Stimulated activated CD8-positive, alpha-beta memory T cell treated with anti-CD3 and anti-CD28 coated beads, Interleukin-12 subunit alpha, Interleukin-12 subunit beta, amount 100 ng/mL, for 4 hours (primary cell): ENCODE measurements at regions not wholly inside any gene's neighbourhood (a gene's known extent, or its start where the extent isn't known, plus 50 kb on each side); places are given as distances from the start of the nearest gene placed in this dataset.
"Not testable (repeated sequence)": the region's sequence is repeated elsewhere in the genome, so short reads cannot be mapped to it uniquely, and the experiment has no call there.

Experiments
- DNase-seq: peaks from one replicate; pipeline ENCODE4 v3.0.0-alpha.2; 2020; ENCODE audit warnings: low read depth

DNA sequence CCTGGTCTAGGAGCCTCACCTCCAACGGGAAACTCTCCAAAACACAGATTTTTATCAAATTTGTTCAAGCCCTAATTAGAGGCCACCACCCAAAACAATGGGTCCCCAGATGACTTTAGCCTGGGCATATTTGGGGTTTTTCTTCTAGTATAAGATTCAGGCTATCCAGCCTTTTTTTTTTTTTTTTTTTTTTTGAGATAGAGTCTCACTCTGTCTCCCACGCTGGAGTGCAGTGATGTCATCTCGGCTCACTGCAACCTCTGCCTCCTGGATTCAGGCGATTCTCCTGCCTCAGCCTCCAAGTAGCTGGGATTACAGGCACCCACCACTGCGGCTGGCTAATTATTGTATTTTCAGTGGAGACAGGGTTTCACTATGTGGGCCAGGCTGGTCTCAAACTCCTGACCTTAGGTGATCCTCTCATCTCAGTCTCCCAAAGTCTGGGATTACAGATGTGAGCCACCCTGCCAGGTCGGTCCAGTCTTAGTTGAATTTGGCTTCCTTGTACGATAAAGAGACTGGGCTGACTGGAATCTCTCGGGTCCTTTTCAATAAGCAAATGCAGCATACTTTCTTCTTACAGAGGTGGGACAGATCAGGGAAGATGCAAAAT lies 91.4 kb upstream of the KLF6 start:
- no peak for DNase-seq

DNA sequence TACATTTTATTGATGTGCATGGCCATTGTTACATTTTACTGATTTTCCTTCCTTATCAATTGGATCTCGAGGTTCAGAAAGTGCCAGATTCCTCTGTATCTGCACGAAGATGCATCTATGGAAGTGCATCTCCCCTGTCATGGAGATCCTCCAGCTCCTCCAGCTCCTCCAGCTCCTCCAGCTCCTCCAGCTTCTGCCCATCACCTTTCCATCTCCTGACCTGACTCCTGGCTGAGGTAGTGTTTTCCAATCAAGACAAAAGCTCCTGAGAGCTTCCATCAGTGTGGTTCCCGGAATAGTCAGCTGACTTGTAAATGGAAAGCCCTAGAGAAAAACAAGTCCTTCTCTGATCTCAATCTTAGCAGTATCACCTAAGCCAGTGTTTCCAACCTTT lies 90.8 kb upstream of the KLF6 start:
- no peak for DNase-seq

DNA sequence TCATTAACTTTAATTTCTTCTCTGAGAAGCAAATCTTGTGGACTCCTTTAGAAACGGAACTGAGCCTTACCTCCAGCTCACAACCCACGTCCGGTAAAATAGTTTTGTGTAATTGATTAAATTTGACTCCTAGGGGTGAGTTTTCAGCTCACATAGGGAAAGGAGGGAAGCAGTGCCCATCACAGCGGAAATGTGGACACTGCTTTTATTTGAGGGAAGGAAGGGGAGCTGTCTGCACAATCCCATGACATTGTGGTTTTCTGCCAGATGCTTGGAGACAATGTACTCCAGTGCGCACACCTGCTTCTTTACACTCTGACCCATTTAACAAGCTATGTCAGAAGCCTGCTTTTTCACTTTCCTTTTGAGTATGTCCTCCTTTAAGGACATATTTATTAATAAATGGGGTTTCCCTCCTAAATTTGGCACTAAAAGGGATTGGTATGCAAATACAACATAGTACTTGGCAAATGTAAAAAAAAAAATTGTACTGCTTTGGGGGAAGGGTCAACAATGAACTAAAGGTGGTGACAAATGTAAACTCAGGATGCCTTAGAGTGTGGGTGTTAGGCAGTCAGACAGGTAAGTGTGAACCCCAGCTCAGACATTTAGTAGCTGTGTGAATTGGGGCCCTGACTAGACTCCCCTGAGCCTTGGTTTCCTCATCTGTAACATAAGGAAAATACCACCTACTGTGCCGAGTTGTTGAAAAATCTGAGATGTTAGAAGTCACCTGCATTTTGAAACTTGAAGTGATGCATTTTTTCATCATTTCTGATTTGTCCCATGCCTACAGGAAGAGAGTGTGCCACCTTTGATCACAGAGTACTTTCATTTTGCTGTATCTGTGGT lies 90.2 kb upstream of the KLF6 start:
- no peak for DNase-seq

DNA sequence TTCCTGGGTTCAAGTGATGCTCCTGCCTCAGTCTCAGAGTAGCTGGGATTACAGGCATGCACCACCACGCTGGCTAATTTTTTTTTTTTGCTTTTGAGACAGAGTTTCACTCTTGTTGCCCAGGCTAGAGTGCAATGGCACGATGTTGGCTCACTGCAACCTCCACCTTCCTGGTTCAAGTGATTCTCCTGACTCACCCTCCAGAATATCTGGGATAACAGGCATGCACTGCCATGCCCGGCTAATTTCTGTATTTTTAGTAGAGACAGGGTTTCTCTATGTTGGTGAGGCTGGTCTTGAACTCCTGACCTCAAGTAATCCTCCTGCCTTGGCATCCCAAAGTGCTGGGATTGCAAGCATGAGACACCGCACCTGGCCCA lies 89.6 kb upstream of the KLF6 start:
- not testable (repeated sequence) for DNase-seq

DNA sequence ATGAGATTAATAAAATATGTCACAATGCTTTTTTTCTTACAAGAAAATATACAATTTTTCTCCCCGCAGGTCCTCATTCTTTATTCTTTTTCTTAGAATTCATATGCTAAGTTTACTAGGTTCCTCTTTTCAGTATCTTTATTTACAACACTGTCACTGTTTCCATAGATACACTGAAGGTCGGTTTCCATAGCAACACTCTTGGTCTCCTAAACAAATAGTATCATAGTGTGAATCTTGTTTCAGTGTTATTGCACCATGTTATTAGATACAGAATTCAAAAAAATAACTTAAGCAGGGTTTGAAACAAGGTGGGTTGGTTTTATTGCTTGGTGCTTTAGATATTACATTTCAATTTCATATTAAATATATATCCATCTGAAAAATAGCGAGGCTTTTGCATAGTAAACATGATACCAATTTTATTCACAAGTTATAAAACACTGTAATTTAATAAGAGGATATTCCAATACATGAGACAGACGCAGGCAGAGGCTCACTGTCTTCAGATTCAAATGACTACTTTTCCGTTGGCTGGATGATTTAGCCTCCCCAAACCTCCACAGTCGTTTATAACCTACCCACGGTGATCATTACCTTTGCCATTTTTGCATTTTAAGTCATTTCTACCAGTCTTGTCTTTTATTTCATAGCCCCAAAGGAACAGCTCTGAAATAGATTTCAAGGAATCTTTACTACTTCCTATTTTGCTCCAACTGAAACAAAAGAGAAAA lies 88.9 kb upstream of the KLF6 start:
- no peak for DNase-seq

DNA sequence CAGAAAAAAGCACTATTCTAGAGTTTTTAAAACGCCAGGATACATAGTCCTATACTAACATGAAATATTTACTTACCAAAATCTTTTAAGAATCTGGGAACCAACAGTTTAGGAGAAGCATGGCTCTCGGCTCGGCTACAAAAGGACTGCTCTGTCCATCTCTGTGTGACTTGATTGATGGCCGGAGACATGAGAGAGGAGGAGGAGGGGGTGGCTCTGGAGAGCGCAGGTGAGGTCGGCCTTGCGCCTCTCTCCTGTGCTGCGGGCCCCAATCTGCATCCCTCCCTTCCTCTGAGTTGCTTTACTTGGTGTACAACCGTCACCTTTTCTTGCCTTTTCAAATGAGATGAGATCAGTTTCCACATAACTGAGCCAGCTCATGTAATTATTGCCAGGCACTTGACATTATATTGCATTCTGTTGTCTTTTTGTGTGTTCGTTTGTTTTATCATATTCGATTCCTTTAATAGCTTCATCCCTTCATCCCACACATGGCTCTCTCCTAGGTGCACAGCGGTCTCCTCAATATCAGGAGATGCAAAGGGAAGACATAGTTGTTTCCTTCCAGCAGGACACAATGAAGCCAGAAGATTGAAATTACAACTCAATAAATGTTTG lies 87.8 kb upstream of the KLF6 start:
- DNase-seq, result no peak

DNA sequence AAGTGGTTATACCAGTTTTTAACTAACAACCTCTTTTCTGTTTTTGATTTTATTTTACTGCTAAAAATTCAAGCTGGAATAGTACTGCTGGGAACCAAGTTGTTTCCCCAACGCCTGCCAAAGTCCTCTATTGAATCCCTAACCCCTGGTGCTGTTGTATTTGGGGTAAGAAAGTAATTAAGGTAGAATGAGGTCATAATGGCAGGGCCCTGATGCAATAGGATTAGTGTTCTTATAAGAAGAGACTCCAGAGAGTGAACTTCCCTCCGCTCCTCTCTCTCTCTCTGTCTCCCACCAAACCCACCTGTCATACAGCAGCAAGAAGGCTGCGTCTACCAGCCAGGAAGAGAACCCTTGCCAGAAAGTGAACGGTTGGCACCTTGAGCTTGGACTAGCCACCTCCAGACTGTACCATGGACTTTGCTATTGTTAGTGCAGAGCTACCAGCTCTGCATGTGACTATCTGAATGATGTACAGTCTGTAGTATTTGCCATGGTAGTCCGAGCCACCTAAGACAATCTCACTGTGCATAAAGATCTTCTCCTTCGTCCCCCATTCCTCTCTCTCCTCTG lies 86.5 kb upstream of the KLF6 start:
- DNase-seq, result no peak

DNA sequence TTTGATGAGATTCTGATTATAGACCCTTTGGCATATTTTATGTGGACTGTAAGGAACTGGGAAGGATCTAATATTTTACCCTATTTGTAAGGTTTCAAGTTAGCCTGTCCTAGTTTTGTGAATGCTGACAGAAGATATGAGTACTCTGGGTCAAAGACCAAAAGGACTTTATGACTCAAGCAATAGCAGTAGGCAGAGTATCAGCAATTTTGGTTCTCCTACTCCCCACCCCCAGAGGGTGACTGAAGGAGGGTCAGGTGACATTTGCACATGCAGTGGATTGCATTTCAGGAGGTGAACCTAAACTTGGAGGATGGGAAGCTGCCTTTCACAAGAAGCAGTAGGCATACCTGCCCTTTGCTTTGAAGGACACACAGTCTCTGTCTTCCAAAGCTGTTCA lies 84.0 kb upstream of the KLF6 start:
- no peak for DNase-seq

DNA sequence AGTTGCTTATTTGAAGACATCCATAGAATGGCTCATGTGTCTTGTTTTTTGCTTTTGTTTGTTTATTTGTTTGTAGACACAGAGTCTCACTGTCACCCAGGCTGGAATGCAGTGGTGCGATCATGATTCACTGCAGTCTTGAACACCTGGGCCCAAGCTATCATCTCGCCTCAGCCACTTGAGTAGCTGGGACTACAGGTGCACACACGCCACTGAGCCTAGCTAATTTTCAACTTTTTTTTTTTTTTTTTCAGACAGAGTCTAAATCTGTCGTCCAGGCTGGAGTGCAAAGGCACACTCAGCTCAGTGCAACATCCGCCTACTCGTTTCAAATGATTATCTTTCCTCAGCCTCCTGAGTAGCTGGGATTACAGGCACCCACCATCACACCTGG lies 83.3 kb upstream of the KLF6 start:
- no peak for DNase-seq

DNA sequence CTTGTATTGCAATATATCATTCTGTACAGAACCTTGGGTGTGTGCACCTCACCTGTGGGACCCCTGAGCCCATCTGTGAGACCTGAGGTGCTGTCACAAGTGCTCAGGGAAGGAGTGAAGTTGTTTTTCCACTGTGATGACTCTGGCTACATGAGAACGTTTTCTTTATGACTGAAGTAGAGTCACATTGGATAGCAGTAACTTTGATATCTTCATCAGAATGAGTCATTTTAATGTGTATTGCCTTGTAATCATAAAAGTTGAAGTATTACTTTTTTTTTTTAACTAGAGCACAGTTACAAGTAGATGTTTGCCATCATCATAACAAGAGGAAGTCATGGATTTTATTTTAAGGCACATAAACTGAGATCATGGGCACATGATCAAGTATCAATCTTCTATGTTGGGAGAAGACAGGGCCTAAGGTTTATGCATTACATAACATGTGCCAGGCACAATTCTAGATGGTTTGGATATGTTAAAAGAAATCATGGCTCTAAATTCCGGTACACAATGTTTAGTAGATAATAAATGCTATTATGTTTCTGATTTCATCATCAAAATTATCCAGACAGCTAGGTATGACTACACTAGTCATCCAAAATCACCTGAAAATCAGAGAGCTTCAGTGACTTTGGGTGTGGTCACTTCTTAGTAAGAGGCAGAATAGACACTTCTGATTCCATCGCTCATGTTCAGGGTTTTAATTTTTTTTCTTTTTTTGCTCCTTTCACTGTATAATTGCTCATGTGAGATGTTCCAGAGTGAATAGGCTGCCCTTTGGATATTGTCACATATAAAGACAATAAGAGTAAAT lies 82.7 kb upstream of the KLF6 start:
- DNase-seq, result no peak

DNA sequence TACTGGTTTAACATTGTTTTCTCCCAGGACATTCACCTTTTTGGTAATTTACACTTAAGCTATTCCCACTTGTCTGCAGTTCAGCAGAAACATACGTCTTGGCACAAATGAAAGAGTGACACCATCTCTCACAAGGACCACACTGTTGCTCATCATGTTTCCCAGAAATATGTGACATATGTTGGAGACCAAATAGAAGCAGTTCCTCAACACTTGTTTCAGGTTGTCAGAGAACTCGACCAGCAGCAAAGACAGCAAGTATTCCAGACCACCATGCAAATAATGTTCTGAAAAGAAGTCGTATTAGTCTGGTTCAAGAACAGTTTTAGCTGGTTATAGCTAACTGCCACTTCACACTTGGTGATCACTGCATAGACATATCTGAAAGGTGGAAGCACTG lies 81.3 kb upstream of the KLF6 start:
- no peak for DNase-seq

DNA sequence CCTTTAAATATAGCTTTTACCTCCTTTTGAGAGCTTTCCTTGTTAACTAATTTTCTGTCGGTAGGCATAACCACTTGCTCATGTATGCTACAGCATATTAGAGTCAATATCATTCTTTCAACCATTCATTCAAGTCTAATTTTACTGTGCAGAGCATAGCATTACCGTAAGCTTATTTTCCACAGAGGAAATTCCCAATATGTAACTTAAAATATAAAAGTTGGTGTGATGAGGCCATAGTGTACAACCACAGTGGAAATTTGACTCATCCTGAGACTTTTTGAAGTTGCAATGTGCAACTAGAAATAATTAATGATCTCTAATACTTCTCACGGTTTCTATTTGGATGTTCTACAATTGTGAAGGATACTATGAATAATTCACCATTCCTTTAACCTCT lies 80.6 kb upstream of the KLF6 start:
- DNase-seq, result no peak

DNA sequence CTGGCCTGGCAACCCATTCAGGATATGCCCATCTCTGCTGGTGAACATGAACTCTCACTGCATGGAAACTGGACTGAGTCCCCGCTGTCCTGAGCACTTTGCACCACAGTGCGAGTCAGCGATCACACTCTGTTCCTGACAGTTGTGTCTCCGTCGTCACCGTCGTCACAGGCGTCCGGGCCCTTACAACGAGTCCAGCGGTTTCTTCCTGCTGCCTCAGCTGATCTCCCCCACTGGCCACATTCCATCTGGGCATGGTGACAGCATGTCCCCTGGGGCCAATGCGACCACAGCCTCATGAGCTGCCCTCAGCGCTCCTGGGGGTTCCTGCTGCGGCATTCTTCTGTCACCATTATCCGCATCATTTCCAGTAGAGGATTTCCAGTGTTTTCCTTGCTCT lies 76.8 kb upstream of the KLF6 start:
- DNase-seq, result no peak

DNA sequence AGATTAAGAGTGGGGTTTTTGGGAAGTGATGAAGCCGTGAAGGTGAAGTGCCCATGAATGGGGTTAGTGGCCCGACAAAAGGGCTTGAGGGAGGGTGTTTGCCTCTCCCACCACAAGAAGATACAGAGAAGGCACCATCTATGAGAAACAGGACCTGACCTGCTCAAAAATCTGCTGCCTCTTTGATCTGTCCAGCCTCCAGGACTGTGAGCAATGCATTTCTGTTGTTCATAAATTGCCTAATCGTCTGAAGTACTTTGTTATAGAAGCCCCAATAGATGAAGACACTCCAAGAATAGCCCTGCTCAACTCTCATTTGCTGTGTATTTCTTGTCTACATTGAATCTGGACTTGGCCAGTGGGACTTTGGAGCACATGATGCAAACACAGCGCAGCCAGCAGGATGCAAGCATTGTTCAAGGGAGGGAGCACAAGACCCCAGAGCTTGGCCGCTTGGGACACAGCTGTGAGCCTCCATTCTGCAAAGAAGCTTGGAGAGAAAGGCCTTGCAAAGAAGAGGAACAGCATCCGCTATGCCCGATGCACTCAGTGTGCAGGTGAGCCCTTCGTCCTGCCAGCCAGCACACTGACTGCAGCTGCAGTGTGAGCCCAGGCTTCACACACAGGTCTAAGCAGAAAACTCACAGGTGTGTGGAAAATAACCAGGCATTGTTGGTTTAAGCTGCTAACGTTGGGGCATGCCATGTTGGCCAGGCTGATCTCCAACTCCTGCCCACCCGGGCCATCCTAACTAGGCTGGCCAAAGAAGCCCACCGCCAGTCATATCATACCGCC lies 73.2 kb upstream of the KLF6 start:
- no peak for DNase-seq

DNA sequence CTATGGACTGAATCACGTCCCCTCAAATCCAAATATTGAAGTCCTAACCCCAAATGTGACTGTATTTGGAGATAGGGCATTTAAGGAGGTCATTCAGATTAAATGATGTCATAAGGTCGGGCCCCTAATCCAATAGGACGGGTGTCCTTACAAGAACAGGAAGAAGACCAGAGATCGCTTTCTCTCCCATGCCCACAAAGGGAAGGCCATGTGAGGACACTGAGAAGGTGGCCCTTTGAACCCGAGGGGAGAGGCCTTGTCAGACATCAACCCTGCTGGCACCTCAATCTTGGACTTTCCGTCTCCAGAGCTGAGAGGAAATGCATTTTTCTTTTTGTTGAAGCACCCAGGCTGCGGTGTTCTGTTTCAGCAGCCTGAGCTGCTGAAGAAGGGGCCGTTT lies 72.3 kb upstream of the KLF6 start:
- no peak for DNase-seq

DNA sequence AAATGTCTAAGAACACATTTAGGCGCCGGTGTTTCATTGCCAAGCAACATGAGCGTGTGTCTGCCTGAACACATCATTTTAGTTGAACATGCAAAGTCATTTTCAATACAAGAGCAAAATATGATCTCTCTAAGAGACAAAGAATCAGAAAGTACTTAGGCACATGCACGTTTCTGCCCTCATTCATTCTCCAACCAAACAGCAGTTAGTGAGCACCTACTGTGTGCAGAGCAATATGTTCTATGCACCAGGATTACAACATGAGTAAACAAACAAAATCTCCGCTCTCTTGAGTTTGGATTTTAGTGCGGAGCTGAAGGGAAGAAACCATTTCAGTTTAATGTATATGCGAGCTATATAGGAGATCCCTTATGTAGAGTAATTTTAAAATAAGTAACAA lies 71.6 kb upstream of the KLF6 start:
- no peak for DNase-seq

DNA sequence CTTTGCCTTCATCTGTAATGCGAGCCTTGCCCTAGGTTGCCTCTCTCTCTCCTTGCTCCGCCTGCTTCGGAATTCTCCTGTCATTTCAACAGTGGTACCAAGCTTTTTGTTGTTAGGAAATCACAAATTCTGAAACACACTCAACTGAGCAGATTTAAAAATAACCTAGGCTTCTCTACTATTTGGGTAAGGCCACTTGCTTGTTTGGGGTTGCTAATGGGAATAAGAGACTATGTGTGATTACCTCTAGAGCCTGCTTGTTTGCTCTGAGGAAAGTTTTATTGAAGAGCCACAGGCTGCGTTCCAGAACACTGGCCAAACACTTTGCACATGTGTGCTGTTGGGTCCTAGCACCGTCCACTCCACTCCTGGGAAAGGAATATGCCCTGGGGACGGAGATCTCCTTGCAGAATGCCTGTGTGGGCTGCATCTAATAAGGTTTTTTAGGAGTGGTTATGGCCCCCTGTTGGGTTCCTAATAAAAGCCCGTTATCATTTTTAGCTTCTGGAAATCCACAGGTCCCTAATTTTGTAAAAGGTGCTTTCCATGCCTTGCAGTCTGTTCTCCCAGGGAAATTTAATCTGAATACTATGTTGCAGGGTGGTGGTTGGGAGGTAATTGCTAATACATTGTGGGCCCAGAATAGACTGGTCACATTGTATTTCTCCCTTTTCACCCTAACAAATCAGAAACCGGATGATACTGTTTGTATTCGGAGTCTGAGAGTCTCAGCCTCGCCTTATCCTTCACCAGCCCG lies 68.7 kb upstream of the KLF6 start:
- DNase-seq, result no peak

DNA sequence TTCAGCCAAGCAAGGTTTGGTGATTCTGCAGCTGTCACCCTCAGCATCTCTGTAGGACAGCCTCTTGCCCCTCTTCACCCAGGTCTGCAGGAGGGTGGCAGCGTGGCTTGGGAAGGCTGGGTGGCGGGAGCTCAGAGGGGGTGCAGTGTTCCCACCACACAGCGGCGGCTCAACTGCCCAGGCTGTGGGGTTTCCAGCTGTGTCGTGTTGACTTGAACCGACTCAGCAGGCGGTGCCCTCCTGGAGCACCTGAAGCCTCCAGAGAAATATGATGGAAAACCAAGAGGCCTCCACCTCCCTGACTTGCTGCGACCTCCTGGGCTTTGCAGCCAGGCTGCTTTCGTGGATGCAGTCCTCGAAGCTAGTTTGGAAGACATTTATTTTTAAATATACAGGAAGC lies 68.0 kb upstream of the KLF6 start:
- DNase-seq, result no peak

DNA sequence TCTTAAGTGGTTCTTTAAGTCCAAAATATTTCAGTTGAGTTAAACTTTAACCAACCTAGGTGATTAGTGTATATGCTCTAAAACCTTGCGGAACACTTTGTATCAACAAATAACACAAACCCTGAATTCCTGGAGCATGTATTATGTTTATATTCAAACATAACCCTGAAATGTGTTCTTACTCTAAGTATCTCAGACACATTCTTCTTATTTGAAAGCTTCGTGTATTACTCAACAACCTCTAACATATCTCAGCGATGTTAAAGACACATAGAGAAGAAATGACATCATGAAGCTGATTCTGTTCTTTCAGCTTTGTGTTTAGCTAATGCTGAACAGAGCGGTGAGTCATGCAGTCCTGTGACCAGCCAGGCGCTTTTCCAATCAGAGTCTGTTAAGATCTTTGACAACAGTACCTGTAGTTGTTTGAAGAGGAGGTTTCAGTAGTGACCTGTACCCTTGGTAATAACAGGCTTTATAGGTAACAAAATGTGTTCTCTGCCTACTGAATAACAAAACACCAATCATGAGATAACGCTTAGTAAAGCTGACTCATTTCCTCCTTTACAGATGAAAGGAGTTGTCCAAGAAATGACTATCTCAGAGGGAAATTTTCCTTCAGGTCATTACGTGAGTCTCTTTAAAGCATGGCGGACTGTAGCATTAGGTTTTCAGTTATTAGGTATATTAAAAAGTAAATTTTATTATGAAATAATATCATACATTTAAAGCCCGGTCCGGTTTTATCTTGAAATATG lies 67.3 kb upstream of the KLF6 start:
- DNase-seq, result peak; percentile 17
